NB4 (cell line): ENCODE measurements at regions not wholly inside any gene's neighbourhood (a gene's known extent, or its start where the extent isn't known, plus 50 kb on each side); places are given as distances from the start of the nearest gene placed in this dataset.

ENCODE experiments used
- POLR2A ChIP-seq: IDR thresholded peaks from 2 replicates; pipeline ENCODE4 v1.6.1; 2011; ENCODE audit warnings: mild to moderate bottlenecking; ENCODE audit not compliant: insufficient read length; ENCODE audit errors: extremely low read depth
- TF ChIP-seq, protein P1 (sequence below): IDR thresholded peaks from one replicate; pipeline ENCODE4 v1.5.1; 2012; ENCODE audit warnings: low read depth, low read length
- TF ChIP-seq, protein P2 (sequence below): IDR thresholded peaks from 2 replicates; pipeline ENCODE4 v1.6.1; 2011; ENCODE audit warnings: low read depth, low read length

DNA sequence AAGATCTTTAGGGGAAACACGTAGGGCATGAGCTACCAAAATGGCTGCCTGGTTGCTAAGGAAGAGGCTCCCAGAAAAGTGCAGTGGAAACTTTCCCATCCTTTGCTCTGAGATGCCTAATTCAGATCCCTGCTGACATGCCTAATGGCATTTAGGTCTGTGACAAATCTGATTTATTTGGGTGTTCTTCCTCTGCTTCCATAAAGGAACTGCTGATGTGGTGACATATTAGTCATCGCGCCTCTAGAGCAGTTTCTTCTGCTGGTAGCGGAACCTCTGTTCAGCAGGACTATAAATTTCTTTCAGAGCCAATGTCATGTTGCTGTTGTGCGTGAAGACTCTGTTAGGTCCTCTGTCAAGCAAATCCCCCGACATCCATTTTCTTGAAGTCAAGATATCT, 310.0 kb downstream of the PDHA2 start:
- TF ChIP-seq, protein P1, sequence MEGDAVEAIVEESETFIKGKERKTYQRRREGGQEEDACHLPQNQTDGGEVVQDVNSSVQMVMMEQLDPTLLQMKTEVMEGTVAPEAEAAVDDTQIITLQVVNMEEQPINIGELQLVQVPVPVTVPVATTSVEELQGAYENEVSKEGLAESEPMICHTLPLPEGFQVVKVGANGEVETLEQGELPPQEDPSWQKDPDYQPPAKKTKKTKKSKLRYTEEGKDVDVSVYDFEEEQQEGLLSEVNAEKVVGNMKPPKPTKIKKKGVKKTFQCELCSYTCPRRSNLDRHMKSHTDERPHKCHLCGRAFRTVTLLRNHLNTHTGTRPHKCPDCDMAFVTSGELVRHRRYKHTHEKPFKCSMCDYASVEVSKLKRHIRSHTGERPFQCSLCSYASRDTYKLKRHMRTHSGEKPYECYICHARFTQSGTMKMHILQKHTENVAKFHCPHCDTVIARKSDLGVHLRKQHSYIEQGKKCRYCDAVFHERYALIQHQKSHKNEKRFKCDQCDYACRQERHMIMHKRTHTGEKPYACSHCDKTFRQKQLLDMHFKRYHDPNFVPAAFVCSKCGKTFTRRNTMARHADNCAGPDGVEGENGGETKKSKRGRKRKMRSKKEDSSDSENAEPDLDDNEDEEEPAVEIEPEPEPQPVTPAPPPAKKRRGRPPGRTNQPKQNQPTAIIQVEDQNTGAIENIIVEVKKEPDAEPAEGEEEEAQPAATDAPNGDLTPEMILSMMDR, result no peak
- TF ChIP-seq, protein P2, sequence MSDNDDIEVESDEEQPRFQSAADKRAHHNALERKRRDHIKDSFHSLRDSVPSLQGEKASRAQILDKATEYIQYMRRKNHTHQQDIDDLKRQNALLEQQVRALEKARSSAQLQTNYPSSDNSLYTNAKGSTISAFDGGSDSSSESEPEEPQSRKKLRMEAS, result no peak
- no peak for TF ChIP-seq POLR2A
